PFSK-1 (cell line): ENCODE measurements at regions not wholly inside any gene's neighbourhood (a gene's known extent, or its start where the extent isn't known, plus 50 kb on each side); places are given as distances from the start of the nearest gene placed in this dataset.

Source experiments
- FOXP2 ChIP-seq: optimal IDR thresholded peaks from 2 replicates; pipeline ENCODE3; 2011; ENCODE audit warnings: borderline replicate concordance, control low read depth, inconsistent platforms; ENCODE audit not compliant: insufficient read depth; ENCODE audit errors: extremely low read length, extremely low read depth
- POLR2AphosphoS5 ChIP-seq: IDR thresholded peaks from 2 replicates; pipeline ENCODE4 v1.6.1; 2012; ENCODE audit warnings: low read depth, mild to moderate bottlenecking, control low read depth, low read length, moderate library complexity
- REST ChIP-seq, 2 experiments: IDR thresholded peaks; 2 replicates each; pipeline versions ENCODE4 v1.6.1 to v1.8.0; 2011 to 2012; ENCODE audit warnings: low read depth in 2 of 2, low read length in 2 of 2, control low read depth in 1 of 2, inconsistent platforms in 1 of 2, mild to moderate bottlenecking in 1 of 2, moderate library complexity in 1 of 2; ENCODE audit not compliant: insufficient read depth in 1 of 2
- SIN3A ChIP-seq: IDR thresholded peaks from 2 replicates; pipeline ENCODE4 v1.6.1; 2012; ENCODE audit warnings: mild to moderate bottlenecking, low read length, moderate library complexity, borderline replicate concordance; ENCODE audit not compliant: insufficient read depth
- TAF1 ChIP-seq: IDR thresholded peaks from 2 replicates; pipeline ENCODE4 v1.6.1; 2012; ENCODE audit warnings: low read length, control low read depth, borderline replicate concordance; ENCODE audit not compliant: insufficient read depth

- TF ChIP-seq FOXP2 = no peak
- TF ChIP-seq REST (IDR thresholded peaks at IDR 0.05; ENCODE audit: insufficient read depth in 1 of 2, low read depth in 2 of 2, low read length in 2 of 2) = no peak
- TF ChIP-seq SIN3A = no peak
- no peak for TF ChIP-seq TAF1
- no peak for TF ChIP-seq POLR2AphosphoS5
These were observed 458.0 kb upstream of the ASIC2 start for GRCh38 chr17:33750943-33751701.

- TF ChIP-seq FOXP2 (no peak), TAF1 (no peak), POLR2AphosphoS5 (no peak), SIN3A (no peak), REST (IDR thresholded peaks at IDR 0.05; ENCODE audit: insufficient read depth in 1 of 2, low read depth in 2 of 2, low read length in 2 of 2) (no peak)
These were observed 458.6 kb upstream of the ASIC2 start for GRCh38 chr17:33751702-33752065.

GRCh38 chr17:33753452-33753851, 460.4 kb upstream of the ASIC2 start:
- TF ChIP-seq SIN3A (no peak), POLR2AphosphoS5 (no peak), TAF1 (no peak), REST (IDR thresholded peaks at IDR 0.05; ENCODE audit: insufficient read depth in 1 of 2, low read depth in 2 of 2, low read length in 2 of 2) (no peak), FOXP2 (no peak)

GRCh38 chr17:33756021-33756420, 462.9 kb upstream of the ASIC2 start:
- TF ChIP-seq POLR2AphosphoS5 = no peak
- no peak for TF ChIP-seq REST (IDR thresholded peaks at IDR 0.05; ENCODE audit: insufficient read depth in 1 of 2, low read depth in 2 of 2, low read length in 2 of 2)
- TF ChIP-seq SIN3A = no peak
- TF ChIP-seq FOXP2 = no peak
- no peak for TF ChIP-seq TAF1

GRCh38 chr17:33765871-33766270, 472.8 kb upstream of the ASIC2 start:
- TF ChIP-seq TAF1 (no peak), SIN3A (no peak), POLR2AphosphoS5 (no peak), FOXP2 (no peak), REST (IDR thresholded peaks at IDR 0.05; ENCODE audit: insufficient read depth in 1 of 2, low read depth in 2 of 2, low read length in 2 of 2) (no peak)
